WI38 (cell line): ENCODE measurements at regions not wholly inside any gene's neighbourhood (a gene's known extent, or its start where the extent isn't known, plus 50 kb on each side); places are given as distances from the start of the nearest gene placed in this dataset.

Experiments used
- H3K4me3 ChIP-seq: 2 replicates; pipeline ENCODE4 v1.5.1; 2011; ENCODE audit warnings: low read depth, mild to moderate bottlenecking, control low read depth, low read length
- TF ChIP-seq, protein P1 (sequence below): IDR thresholded peaks from 2 replicates; pipeline ENCODE4 v1.5.1; 2012; ENCODE audit warnings: low read depth, mild to moderate bottlenecking, control low read depth, low read length

DNA sequence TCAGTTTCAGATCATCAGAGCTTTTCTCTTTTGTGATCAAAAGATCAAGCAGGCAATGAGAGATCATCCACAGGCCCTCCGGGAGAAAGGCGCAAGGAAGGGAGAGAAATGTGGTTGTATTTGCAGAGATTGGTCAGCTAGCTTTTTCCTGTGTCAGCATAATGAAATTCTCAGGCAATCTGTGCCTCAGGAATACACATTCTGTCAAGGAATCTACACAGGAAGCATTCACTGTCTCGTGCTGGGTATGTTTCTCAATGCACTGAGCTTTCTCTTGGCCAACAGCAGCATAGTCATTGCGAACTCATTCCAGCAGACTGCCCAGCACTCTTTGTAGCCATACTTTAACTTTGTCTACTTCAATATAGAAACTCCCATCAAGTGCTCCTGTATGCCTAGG, 413.7 kb downstream of the PPP3CA start:
- no peak overlapping the region for H3K4me3 ChIP-seq
- TF ChIP-seq, protein P1, sequence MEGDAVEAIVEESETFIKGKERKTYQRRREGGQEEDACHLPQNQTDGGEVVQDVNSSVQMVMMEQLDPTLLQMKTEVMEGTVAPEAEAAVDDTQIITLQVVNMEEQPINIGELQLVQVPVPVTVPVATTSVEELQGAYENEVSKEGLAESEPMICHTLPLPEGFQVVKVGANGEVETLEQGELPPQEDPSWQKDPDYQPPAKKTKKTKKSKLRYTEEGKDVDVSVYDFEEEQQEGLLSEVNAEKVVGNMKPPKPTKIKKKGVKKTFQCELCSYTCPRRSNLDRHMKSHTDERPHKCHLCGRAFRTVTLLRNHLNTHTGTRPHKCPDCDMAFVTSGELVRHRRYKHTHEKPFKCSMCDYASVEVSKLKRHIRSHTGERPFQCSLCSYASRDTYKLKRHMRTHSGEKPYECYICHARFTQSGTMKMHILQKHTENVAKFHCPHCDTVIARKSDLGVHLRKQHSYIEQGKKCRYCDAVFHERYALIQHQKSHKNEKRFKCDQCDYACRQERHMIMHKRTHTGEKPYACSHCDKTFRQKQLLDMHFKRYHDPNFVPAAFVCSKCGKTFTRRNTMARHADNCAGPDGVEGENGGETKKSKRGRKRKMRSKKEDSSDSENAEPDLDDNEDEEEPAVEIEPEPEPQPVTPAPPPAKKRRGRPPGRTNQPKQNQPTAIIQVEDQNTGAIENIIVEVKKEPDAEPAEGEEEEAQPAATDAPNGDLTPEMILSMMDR, result no peak

DNA sequence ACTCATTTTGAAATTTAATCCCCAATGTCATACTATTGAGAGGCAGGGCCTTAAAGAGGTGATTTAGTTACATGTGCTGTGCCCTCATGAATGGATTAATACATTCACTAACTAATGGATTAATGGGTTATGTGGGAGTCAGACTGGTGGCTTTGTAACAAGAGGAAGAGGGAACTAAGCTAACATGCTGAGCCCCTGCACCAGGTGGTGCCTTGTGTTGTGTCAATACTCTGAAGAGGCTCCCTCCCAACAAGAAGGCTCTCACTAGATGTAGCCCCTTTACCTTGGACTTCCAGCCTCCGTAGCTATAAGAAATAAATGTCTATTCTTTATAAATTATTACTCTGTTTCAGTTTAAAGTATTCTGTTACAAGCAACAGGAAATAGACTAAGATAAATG, 411.9 kb upstream of the EMCN start:
- no peak overlapping the region for H3K4me3 ChIP-seq
- TF ChIP-seq, protein P1, result no peak

DNA sequence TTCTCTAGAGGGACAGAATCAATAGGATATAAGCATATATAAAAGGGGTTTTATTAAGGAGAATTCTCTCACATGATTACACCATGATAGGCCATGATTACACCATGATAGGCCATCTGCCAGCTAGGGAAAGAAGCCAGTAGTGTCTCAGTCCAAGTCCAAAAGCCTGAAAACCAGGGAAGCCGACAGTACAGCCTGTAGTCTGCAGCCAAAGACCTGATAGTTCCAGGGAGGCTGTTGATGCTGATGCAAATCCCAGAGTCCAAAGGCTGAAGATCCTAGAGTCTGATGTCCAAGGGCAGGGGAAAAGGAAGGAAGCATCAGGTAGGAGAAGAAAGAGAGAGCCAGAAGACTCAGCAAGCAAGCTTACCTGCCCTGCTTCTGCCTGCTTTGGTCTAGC, 411.3 kb upstream of the EMCN start:
- H3K4me3 ChIP-seq, result no peak overlapping the region
- TF ChIP-seq, protein P1, result no peak

DNA sequence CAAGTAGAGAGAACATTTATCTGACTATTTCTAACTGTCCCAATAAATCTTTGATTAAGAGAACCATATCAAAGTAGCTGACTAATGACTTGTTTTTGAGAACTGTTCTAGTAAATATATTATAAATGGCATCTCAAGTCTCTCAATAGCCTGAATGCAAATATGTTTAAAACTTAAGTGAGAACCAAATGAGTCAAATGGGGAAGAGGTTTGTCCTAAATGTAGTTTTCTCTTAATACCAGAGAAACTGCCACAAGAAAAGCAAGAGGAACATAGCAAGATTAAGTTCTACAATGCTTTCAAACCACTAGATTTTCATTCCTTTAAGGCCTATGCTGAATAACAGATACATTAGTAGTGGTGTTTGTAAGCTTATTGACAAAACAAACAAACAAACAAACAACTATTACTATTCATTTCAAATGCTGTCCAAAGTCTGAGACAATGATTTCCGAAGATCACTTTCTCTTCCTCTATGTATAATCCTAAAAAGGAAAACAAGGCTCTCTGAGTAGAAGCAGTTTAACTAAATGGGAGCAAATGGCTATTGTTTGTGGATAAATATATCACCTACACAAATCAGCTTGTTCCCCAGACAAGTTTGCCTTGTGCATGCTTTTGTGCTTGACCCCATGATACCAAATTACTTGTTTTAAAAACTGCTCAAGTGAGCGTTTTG, 408.4 kb upstream of the EMCN start:
- TF ChIP-seq, protein P1, result no peak
- H3K4me3 ChIP-seq, result no peak overlapping the region

DNA sequence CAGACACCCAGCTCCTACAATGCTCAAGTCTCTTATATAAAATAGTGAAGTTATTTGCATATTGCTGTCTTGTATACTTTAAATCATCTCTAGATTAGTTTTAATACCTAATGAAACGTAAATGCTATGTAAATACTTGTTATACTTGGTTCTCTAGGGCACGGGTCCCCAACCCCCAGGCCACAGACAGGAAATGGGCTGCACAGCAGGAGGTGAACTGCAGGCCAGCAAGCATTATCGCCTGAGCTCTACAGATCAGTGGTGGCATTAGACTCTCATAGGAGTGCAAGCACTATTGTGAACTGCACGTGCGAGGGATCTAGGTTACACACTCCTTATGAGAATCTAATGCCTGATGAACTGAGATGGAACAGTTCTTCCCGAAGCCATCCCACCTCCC, 395.9 kb upstream of the EMCN start:
- TF ChIP-seq, protein P1, result no peak
- H3K4me3 ChIP-seq, result no peak overlapping the region

DNA sequence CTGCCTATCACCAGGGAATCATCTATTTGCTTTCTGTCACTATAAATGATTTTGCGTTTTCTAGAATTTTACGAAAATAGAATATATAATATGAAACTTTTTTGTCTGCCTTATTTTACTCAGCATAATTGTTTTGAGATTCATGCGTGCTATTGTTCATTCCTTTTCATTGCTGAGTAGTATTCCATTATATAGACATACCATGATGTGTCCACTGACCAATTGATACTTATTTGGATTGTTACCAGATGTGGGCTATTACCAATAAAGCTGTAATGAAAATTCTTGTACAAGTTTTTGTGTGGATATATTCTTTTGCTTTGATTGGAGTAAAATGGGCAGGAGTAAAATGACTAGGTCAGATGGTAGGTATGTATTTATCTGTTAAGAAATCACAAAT, 390.7 kb upstream of the EMCN start:
- no peak overlapping the region for H3K4me3 ChIP-seq
- TF ChIP-seq, protein P1, result no peak

DNA sequence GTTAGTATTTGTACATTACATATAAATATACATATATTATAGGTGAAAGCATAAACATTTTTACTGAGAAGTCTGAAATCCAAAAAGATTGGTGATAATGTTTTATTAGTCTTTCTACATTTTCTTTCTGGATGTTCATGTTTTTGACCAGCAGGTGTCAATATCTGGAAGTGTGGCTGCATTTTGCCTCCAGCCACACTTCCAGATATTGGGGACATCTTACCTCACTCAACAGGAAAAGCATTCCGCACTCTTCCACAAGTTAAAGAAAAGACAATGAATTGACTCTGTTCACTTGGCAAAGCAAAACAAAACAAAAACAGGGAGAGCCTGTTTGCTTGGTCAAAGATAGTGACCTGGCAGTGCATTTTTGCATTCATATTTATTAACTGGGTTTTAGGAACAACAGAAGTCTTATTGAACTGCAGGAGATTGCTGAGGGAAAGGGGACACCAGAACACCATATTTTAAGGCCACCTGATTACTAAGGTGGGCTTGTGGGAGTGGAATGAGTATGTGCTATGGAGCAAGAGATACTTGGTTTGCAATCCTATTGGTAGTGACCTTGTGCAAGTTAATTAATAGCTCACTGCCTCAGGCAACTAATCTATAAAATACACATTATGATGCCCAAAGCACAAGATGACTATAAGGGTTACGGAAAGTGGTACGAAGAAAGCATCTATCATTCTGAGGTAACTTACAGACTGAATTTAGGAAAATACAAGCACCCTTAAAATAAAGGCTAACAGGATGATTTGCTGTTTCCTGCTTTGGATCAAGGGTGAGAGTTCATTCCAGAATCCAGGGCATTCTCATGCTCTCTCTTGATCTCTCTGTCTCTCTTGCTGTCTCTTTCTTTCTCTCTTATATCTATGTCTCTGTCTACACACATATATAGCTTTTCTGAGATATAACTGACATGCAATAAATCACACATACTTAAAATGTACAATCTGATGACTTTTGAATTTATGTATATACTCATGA, 389.9 kb upstream of the EMCN start:
- no peak overlapping the region for H3K4me3 ChIP-seq
- TF ChIP-seq, protein P1, result no peak
